NCI-H69 (cell line): ENCODE measurements at regions not wholly inside any gene's neighbourhood (a gene's known extent, or its start where the extent isn't known, plus 50 kb on each side); places are given as distances from the start of the nearest gene placed in this dataset.
A peak's percentile ranks its signal among the peaks of the same experiment; 100 is the strongest.

Experiments used
- DNase-seq: peaks from one replicate; lab custom pipeline; 2025; lab: John Stamatoyannopoulos, UW

- DNase-seq: no peak
Measured at GRCh38 chr7:96638669-96639068, 71.0 kb downstream of the SEM1 start.

GRCh38 chr7:96637522-96637921 is 72.1 kb downstream of the SEM1 start:
- peak; percentile 85 for DNase-seq

- DNase-seq: no peak
Measured at GRCh38 chr7:96636979-96637378, 72.7 kb downstream of the SEM1 start.

GRCh38 chr7:96636342-96636860 is 73.2 kb downstream of the SEM1 start:
- DNase-seq: no peak

GRCh38 chr7:96629884-96630283 is 79.8 kb downstream of the SEM1 start:
- DNase-seq: no peak

- DNase-seq: peak; percentile 92
Measured at GRCh38 chr7:96624954-96625353, 84.7 kb downstream of the SEM1 start.

GRCh38 chr7:96621932-96622331 is 87.7 kb downstream of the SEM1 start:
- peak; percentile 41 for DNase-seq

GRCh38 chr7:96614154-96614867 is 95.3 kb downstream of the SEM1 start:
- DNase-seq: no peak

- peak; percentile 48 for DNase-seq
Measured at GRCh38 chr7:96612034-96612433, 97.6 kb downstream of the SEM1 start.

- peak; percentile 33 for DNase-seq
Measured at GRCh38 chr7:96605045-96605716, 104.5 kb downstream of the SEM1 start.

GRCh38 chr7:96599288-96599936 is 110.2 kb downstream of the SEM1 start:
- peak; percentile 79 for DNase-seq

- DNase-seq: peak; percentile 82
Measured at GRCh38 chr7:96598421-96598820, 111.2 kb downstream of the SEM1 start.

GRCh38 chr7:96596120-96596826 is 113.4 kb downstream of the SEM1 start:
- peak; percentile 100 for DNase-seq

- DNase-seq: peak; percentile 100
Measured at GRCh38 chr7:96591900-96592676, 117.6 kb downstream of the SEM1 start.

GRCh38 chr7:96591159-96591899 is 118.3 kb downstream of the SEM1 start:
- peak; percentile 83 for DNase-seq

GRCh38 chr7:96589038-96589437 is 120.6 kb downstream of the SEM1 start:
- peak; percentile 98 for DNase-seq

- DNase-seq: no peak
Measured at GRCh38 chr7:96579119-96579518, 130.5 kb downstream of the SEM1 start.

- peak; percentile 73 for DNase-seq
Measured at GRCh38 chr7:96578606-96579005, 131.0 kb downstream of the SEM1 start.

GRCh38 chr7:96563409-96563808 is 146.2 kb downstream of the SEM1 start:
- DNase-seq: no peak

GRCh38 chr7:96562966-96563365 is 146.7 kb downstream of the SEM1 start:
- no peak for DNase-seq

- no peak for DNase-seq
Measured at GRCh38 chr7:96562458-96562857, 147.2 kb downstream of the SEM1 start.
